ENCODE measurements at regions not wholly inside any gene's neighbourhood (a gene's known extent, or its start where the extent isn't known, plus 50 kb on each side); places are given as distances from the start of the nearest gene placed in this dataset.

DNA sequence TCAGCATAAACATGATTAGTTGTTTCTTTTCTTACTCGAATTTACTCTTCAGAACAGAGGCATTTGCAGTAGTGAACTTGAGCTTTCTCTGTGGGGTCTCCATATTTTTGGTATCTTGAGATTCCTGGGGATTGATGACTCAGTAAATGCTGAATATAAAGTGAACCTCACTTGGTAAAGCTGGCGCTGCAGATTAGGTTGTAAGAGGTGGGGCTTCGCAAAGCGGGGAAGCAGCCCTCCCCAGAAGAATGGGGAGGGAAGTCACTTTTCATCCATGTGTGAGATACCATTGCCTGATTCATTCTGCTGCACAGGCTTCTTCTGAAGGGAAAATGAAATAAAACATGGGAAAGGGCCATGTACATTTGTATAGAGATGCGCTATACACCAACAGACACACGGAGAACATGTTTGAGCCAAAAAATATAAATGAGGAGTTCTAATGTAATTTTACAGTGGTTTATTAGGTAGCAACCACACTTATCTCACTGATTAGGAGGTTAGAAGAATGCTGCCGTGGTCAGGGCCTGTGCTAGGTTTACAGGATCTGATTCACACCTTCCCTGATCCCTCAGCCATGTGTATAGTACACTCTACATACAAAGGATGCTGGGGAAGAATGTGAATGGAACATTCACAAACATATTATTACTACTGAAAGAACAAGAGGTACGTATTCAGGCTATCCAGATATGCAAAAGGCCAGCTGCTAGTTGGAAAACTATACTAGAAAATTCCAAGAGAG lies 63.5 kb downstream of the DNTTIP2 start:
- intact Hi-C loops (cut with DNase I) = loop anchor here (2.0 to 10.0 kb wide), 4 partner anchors 121 to 371 kb away; partner anchors contain the start of gene FNBP1L (in 1 of the 4)
- no peak for DNase-seq
- 86% methylated on average over 8 of the region's 8 CpGs for WGBS
- Histone ChIP-seq H3K27me3 (ENCODE audit: control insufficient read depth, insufficient read depth) (no peaks in the 10 kb centered on the region), H3K27ac (ENCODE audit: low read length) (no peak overlapping the region), H3K4me3 (ENCODE audit: low read length) (no peak overlapping the region), H3K4me1 (ENCODE audit: control insufficient read depth, insufficient read depth, low read length) (peaks cover 5% of the 10 kb centered on the region), H3K9me3 (ENCODE audit: control insufficient read depth, low read length) (no peaks in the 10 kb centered on the region)
- ATAC-seq = no peak

- intact Hi-C loops (cut with DNase I) = loop anchor here (1.0 to 10.0 kb wide), 8 partner anchors 120 to 370 kb away; partner anchors contain the start of genes BCAR3 (in 1 of the 4) and FNBP1L (in 1 of the 4)
- Histone ChIP-seq H3K4me3 (ENCODE audit: low read length) (no peak overlapping the region), H3K9me3 (ENCODE audit: control insufficient read depth, low read length) (no peaks in the 10 kb centered on the region), H3K4me1 (ENCODE audit: control insufficient read depth, insufficient read depth, low read length) (peaks cover 5% of the 10 kb centered on the region), H3K27ac (ENCODE audit: low read length) (no peak overlapping the region), H3K27me3 (ENCODE audit: control insufficient read depth, insufficient read depth) (no peaks in the 10 kb centered on the region)
- WGBS = 78% methylated on average over 8 of the region's 8 CpGs
- ATAC-seq (no peak), DNase-seq (no peak)
Observed at GRCh38 chr1:93814795-93815340, 64.1 kb downstream of the DNTTIP2 start.

DNA sequence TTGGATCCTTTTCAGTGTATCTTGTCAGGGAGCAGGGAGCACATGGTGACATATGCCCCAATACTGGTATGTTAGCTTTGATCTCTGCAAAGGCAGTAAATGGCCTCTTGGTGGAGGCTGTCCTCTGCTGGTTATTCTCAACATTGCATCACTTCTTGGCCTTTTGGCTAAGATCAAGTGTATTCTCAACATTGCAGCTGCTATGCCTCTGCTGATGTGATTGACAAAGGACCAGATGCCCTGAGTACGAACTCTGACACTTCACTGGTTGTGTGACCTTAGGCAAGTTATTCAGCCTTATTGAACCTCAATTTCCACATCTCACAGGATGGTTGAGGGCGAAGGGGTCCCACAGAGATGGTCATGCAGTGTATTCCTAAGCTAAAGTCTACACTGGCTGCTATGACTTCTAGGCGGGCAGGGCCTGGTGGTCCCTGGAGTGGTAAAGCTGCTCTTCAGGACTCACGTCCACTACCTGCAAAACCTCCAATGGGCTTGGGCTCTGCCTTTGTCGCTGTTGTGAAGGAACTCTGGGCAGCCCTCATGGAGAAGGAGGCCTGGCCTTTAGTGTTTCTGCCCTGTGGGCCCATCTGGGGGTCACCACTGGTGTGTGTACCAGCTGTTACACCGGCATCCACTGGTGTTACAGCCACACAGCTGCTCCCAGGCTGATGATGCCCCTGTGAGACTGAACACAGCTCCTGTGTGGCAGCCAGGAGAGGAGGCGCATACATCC lies 64.8 kb downstream of the DNTTIP2 start:
- Histone ChIP-seq H3K27me3 (ENCODE audit: control insufficient read depth, insufficient read depth) (no peaks in the 10 kb centered on the region), H3K4me3 (ENCODE audit: low read length) (no peak overlapping the region), H3K27ac (ENCODE audit: low read length) (no peak overlapping the region), H3K4me1 (ENCODE audit: control insufficient read depth, insufficient read depth, low read length) (peaks cover 5% of the 10 kb centered on the region), H3K9me3 (ENCODE audit: control insufficient read depth, low read length) (no peaks in the 10 kb centered on the region)
- ATAC-seq = peak; percentile 71 to 78
- intact Hi-C loops (cut with DNase I) = loop anchor here (1.0 to 10.0 kb wide), 8 partner anchors 119 to 369 kb away; partner anchors contain the start of genes BCAR3 (in 1 of the 4) and FNBP1L (in 1 of the 4)
- DNase-seq = peak in 2 of 3 donors; percentile 23 to 50
- WGBS = 77% methylated on average over 7 of the region's 7 CpGs

GRCh38 chr1:93813076-93813475 lies 65.9 kb downstream of the DNTTIP2 start:
- intact Hi-C loops (cut with DNase I) = loop anchor here in 3 of 4 donors (5.0 to 10.0 kb wide), 5 partner anchors 118 to 368 kb away; partner anchors contain the start of genes BCAR3 (in 1 of the 3) and FNBP1L (in 1 of the 3)
- WGBS = 94% methylated on average over 2 of the region's 2 CpGs
- H3K9me3 ChIP-seq (ENCODE audit: control insufficient read depth, low read length) = no peaks in the 10 kb centered on the region
- ATAC-seq (no peak), DNase-seq (no peak)
- no peak overlapping the region for H3K27ac ChIP-seq (ENCODE audit: low read length)
- H3K27me3 ChIP-seq (ENCODE audit: control insufficient read depth, insufficient read depth) = no peaks in the 10 kb centered on the region
- H3K4me1 ChIP-seq (ENCODE audit: control insufficient read depth, insufficient read depth, low read length) = peaks cover 5% of the 10 kb centered on the region
- no peak overlapping the region for H3K4me3 ChIP-seq (ENCODE audit: low read length)

- Histone ChIP-seq H3K4me3 (ENCODE audit: low read length) (no peak overlapping the region), H3K27ac (ENCODE audit: low read length) (peak overlapping the region; percentile 12), H3K4me1 (ENCODE audit: control insufficient read depth, insufficient read depth, low read length) (no peaks in the 10 kb centered on the region), H3K27me3 (ENCODE audit: control insufficient read depth, insufficient read depth) (no peaks in the 10 kb centered on the region), H3K9me3 (ENCODE audit: control insufficient read depth, low read length) (no peaks in the 10 kb centered on the region)
- 60% methylated on average over 7 of the region's 7 CpGs for whole genome bisulfite sequencing
- no peak for DNase-seq
- intact Hi-C loops (cut with DNase I) = loop anchor here in 3 of 4 donors (5.0 to 10.0 kb wide), 5 partner anchors 117 to 367 kb away; partner anchors contain the start of genes BCAR3 (in 1 of the 3) and FNBP1L (in 1 of the 3)
- ATAC-seq = no peak
Observed at GRCh38 chr1:93811326-93812065, 67.5 kb downstream of the DNTTIP2 start.

- H3K27me3 ChIP-seq (ENCODE audit: control insufficient read depth, insufficient read depth) = no peaks in the 10 kb centered on the region
- H3K9me3 ChIP-seq (ENCODE audit: control insufficient read depth, low read length) = no peaks in the 10 kb centered on the region
- ATAC-seq (no peak), DNase-seq (no peak)
- no peak overlapping the region for H3K27ac ChIP-seq (ENCODE audit: low read length)
- intact Hi-C loops (cut with DNase I) = loop anchor here in 3 of 4 donors (5.0 to 10.0 kb wide), 5 partner anchors 116 to 366 kb away; partner anchors contain the start of genes BCAR3 (in 1 of the 3) and FNBP1L (in 1 of the 3)
- H3K4me1 ChIP-seq (ENCODE audit: control insufficient read depth, insufficient read depth, low read length) = peaks cover under 1% of the 10 kb centered on the region
- WGBS = 85% methylated on average over 3 of the region's 3 CpGs
- no peak overlapping the region for H3K4me3 ChIP-seq (ENCODE audit: low read length)
Observed at GRCh38 chr1:93810316-93810715, 68.7 kb downstream of the DNTTIP2 start.

- H3K4me1 ChIP-seq (ENCODE audit: control insufficient read depth, insufficient read depth, low read length) = peaks cover 3% of the 10 kb centered on the region
- 94% methylated on average over 2 of the region's 2 CpGs for WGBS
- intact Hi-C loops (cut with DNase I) = no loop called here
- no peak overlapping the region for H3K4me3 ChIP-seq (ENCODE audit: low read length)
- H3K27me3 ChIP-seq (ENCODE audit: control insufficient read depth, insufficient read depth) = no peaks in the 10 kb centered on the region
- H3K27ac ChIP-seq (ENCODE audit: low read length) = no peak overlapping the region
- no peak for DNase-seq
- no peaks in the 10 kb centered on the region for H3K9me3 ChIP-seq (ENCODE audit: control insufficient read depth, low read length)
- ATAC-seq = no peak
Observed at GRCh38 chr1:93808871-93809270, 70.1 kb downstream of the DNTTIP2 start.

DNA sequence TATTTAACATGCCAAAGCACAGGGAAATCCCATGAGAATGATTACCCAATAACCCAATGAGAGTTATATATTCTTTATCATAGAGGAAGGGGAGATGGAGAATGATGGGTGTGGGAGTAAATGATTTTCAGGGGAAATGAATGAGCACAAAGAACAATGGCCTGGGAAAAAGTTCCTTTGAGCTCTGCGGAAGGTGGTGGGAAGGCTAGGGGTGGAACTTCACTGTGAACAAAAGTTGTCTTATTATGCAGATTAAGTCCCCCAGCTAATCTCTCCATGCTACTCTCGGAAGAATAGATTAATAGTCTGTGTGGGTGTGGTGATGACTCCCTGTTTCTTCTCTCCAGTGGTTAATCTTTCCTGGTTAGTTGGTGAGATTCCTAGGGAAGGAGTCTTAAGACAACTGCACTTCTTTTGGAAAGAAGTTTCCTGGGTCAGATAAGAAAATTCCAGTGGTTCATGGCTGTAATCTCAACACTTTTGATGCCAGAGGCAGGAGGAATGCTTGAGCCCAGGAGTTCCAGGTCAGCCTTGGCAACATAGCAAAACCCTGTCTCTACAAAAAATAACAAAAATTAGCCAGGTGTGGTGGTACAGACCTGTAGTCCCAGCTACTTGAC lies 71.6 kb downstream of the DNTTIP2 start:
- Histone ChIP-seq H3K27me3 (ENCODE audit: control insufficient read depth, insufficient read depth) (no peaks in the 10 kb centered on the region), H3K4me1 (ENCODE audit: control insufficient read depth, insufficient read depth, low read length) (peaks cover 4% of the 10 kb centered on the region), H3K9me3 (ENCODE audit: control insufficient read depth, low read length) (no peaks in the 10 kb centered on the region), H3K4me3 (ENCODE audit: low read length) (no peak overlapping the region), H3K27ac (ENCODE audit: low read length) (no peak overlapping the region)
- DNase-seq (no peak), ATAC-seq (no peak)
- WGBS = 65% methylated on average over 2 of the region's 2 CpGs
- intact Hi-C loops (cut with DNase I) = no loop called here

DNA sequence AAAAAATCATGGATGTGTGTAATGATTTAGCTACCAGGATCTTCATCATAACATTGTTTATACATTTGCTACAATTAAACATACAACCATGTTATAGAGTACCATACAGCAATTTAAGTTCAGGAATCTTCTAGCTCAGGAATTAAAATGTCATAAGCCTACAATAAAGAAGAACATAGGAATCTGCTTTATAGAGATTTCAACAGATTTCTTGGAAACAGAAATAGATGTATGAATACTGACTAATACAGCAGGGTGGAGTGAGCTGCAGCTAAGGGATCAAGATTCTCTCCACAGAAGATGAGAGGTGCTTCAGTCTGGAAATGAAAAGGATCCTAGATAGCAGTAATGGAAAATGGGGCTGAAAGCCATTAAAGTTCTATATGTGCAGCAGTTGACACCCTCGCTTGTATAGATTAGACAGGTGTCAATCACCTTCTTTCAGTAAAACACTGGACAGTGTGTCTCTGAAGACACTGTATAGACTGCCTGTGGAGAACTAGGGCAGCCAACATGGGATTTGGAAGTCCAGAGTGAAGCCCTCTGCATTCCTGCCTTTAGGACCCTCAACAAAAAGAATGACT lies 73.9 kb downstream of the DNTTIP2 start:
- no peak for DNase-seq
- 98% methylated on average over 1 of the region's 1 CpG for WGBS
- intact Hi-C loops (cut with DNase I) = no loop called here

GRCh38 chr1:93804412-93804811 lies 74.6 kb downstream of the DNTTIP2 start:
- H3K9me3 ChIP-seq (ENCODE audit: control insufficient read depth, low read length) = no peaks in the 10 kb centered on the region
- ATAC-seq (peak; percentile 97 to 98), DNase-seq (peak in 2 of 3 donors; percentile 34 to 60)
- H3K27ac ChIP-seq (ENCODE audit: low read length) = no peak overlapping the region
- intact Hi-C loops (cut with DNase I) = no loop called here
- no peaks in the 10 kb centered on the region for H3K27me3 ChIP-seq (ENCODE audit: control insufficient read depth, insufficient read depth)
- 34% methylated on average over 3 of the region's 3 CpGs for WGBS
- peaks cover 4% of the 10 kb centered on the region for H3K4me1 ChIP-seq (ENCODE audit: control insufficient read depth, insufficient read depth, low read length)
- no peak overlapping the region for H3K4me3 ChIP-seq (ENCODE audit: low read length)

More for the DNA sequence above, 73.9 kb downstream of the DNTTIP2 start:
- Histone ChIP-seq H3K4me1 (ENCODE audit: control insufficient read depth, insufficient read depth, low read length) (peaks cover 4% of the 10 kb centered on the region), H3K27me3 (ENCODE audit: control insufficient read depth, insufficient read depth) (no peaks in the 10 kb centered on the region), H3K9me3 (ENCODE audit: control insufficient read depth, low read length) (no peaks in the 10 kb centered on the region), H3K4me3 (ENCODE audit: low read length) (no peak overlapping the region), H3K27ac (ENCODE audit: low read length) (no peak overlapping the region)
- ATAC-seq = no peak

All from right cardiac atrium (tissue), 5 donors.